IMR-90 (cell line): ENCODE measurements at regions not wholly inside any gene's neighbourhood (a gene's known extent, or its start where the extent isn't known, plus 50 kb on each side); places are given as distances from the start of the nearest gene placed in this dataset.

Experiments used
- ATAC-seq: fragments of 200-7000 bp; cut with Tn5 transposase; 2 replicates; pipeline ENCODE4 v1.9.1; 2020; ENCODE audit warnings: low read depth, mild to moderate bottlenecking, moderate library complexity
- BruUV-seq: library from RNA; stranded (reverse); fragments of 400-500 nt; replicated peaks from 2 replicates; lab custom pipeline; 2021; lab: Mats Ljungman, UMichigan
- CTCF ChIA-PET: fragments of 300-600 bp; formaldehyde crosslinking; extraction: SDS; loops from one replicate; lab custom pipeline; 2021; ENCODE audit warnings: antibody characterized with exemption; lab: Yijun Ruan, JAX
- POLR2A ChIA-PET: fragments of 300-600 bp; sonication (Branson Sonifier 250); formaldehyde crosslinking; loops from one replicate; lab custom pipeline; 2022; ENCODE audit warnings: antibody characterized with exemption; ENCODE audit not compliant: unreplicated experiment; lab: Charles Lee
- DNase-seq: peaks from one replicate; pipeline ENCODE4 v3.0.0; 2013
- H2AFZ ChIP-seq: replicated peaks from 2 replicates; pipeline ENCODE3; 2013; ENCODE audit warnings: low read length, mild to moderate bottlenecking; ENCODE audit not compliant: poor library complexity
- H2AK5ac ChIP-seq: 2 replicates; pipeline ENCODE4 v1.6.1; 2013; ENCODE audit warnings: low read depth, low read length, inconsistent platforms
- H2AK9ac ChIP-seq: replicated peaks from 2 replicates; pipeline ENCODE3; 2013; ENCODE audit warnings: mild to moderate bottlenecking, low read depth, low read length, moderate library complexity; ENCODE audit not compliant: poor library complexity
- H2BK120ac ChIP-seq: 2 replicates; pipeline ENCODE4 v1.6.1; 2013; ENCODE audit warnings: low read depth, low read length, inconsistent platforms
- H2BK15ac ChIP-seq: 3 replicates; pipeline ENCODE4 v1.6.1; 2013; ENCODE audit warnings: low read depth, low read length, inconsistent platforms
- H2BK20ac ChIP-seq: 2 replicates; pipeline ENCODE4 v1.6.1; 2013; ENCODE audit warnings: low read depth, mild to moderate bottlenecking, inconsistent platforms, low read length, moderate library complexity
- H2BK5ac ChIP-seq: 2 replicates; pipeline ENCODE4 v1.6.1; 2013; ENCODE audit warnings: mild to moderate bottlenecking, low read depth, low read length, inconsistent platforms; ENCODE audit not compliant: poor library complexity, severe bottlenecking
- H3K14ac ChIP-seq: replicated peaks from 2 replicates; pipeline ENCODE4 v1.6.1; 2013; ENCODE audit warnings: low read depth, low read length, inconsistent platforms
- H3K18ac ChIP-seq: 2 replicates; pipeline ENCODE4 v1.6.1; 2013; ENCODE audit warnings: low read depth, low read length, control low read depth
- H3K23ac ChIP-seq: 2 replicates; pipeline ENCODE4 v1.6.1; 2013; ENCODE audit warnings: low read depth, low read length, inconsistent platforms
- H3K27ac ChIP-seq: 2 replicates; pipeline ENCODE4 v1.5.1; 2013; ENCODE audit warnings: mild to moderate bottlenecking, control low read depth, low read length; ENCODE audit not compliant: insufficient read depth
- H3K27me3 ChIP-seq: 2 replicates; pipeline ENCODE4 v1.6.1; 2013; ENCODE audit warnings: low read length; ENCODE audit not compliant: control insufficient read depth, insufficient read depth
- H3K36me3 ChIP-seq: 2 replicates; pipeline ENCODE4 v1.6.1; 2013; ENCODE audit warnings: low read length, mixed read lengths; ENCODE audit not compliant: control insufficient read depth, insufficient read depth
- H3K4ac ChIP-seq: 2 replicates; pipeline ENCODE4 v1.6.1; 2013; ENCODE audit warnings: low read depth, low read length, inconsistent platforms
- H3K4me1 ChIP-seq: 2 replicates; pipeline ENCODE4 v1.6.1; 2013; ENCODE audit warnings: low read length, mixed read lengths; ENCODE audit not compliant: control insufficient read depth, insufficient read depth
- H3K4me2 ChIP-seq: 2 replicates; pipeline ENCODE4 v1.6.1; 2013; ENCODE audit warnings: low read depth, mild to moderate bottlenecking, control low read depth, low read length, moderate library complexity
- H3K4me3 ChIP-seq: 2 replicates; pipeline ENCODE4 v1.5.1; 2013; ENCODE audit warnings: low read depth, mild to moderate bottlenecking, control low read depth, low read length, moderate library complexity; ENCODE audit not compliant: insufficient read depth
- H3K56ac ChIP-seq: 2 replicates; pipeline ENCODE4 v1.6.1; 2013; ENCODE audit warnings: low read length, inconsistent platforms; ENCODE audit not compliant: insufficient read depth; ENCODE audit errors: extremely low read depth
- H3K79me1 ChIP-seq, 2 experiments: 2 replicates each; pipeline ENCODE4 v1.6.1; 2013; ENCODE audit warnings: low read length in 2 of 2, inconsistent platforms in 1 of 2, low read depth in 1 of 2
- H3K9ac ChIP-seq: 2 replicates; pipeline ENCODE4 v1.6.1; 2013; ENCODE audit warnings: low read depth, low read length, control low read depth
- H3K9me1 ChIP-seq: 2 replicates; pipeline ENCODE4 v1.6.1; 2013; ENCODE audit warnings: low read length, inconsistent platforms; ENCODE audit not compliant: insufficient read depth
- H3K9me3 ChIP-seq: 2 replicates; pipeline ENCODE4 v1.6.1; 2013; ENCODE audit warnings: low read length; ENCODE audit not compliant: control insufficient read depth, insufficient read depth
- H4K20me1 ChIP-seq: 2 replicates; pipeline ENCODE4 v1.6.1; 2013; ENCODE audit warnings: low read length, inconsistent platforms; ENCODE audit not compliant: insufficient read depth
- H4K5ac ChIP-seq: 2 replicates; pipeline ENCODE4 v1.6.1; 2013; ENCODE audit warnings: mild to moderate bottlenecking, low read depth, low read length, control low read depth
- H4K8ac ChIP-seq, 2 experiments: 2 replicates each; pipeline ENCODE4 v1.6.1; 2013; ENCODE audit warnings: low read depth in 2 of 2, low read length in 2 of 2, control low read depth in 1 of 2, inconsistent platforms in 1 of 2
- H4K91ac ChIP-seq: 2 replicates; pipeline ENCODE4 v1.6.1; 2013; ENCODE audit warnings: low read depth, low read length, inconsistent platforms; ENCODE audit not compliant: insufficient read depth
- BHLHE40 ChIP-seq: fragments of 150-350 bp; IDR thresholded peaks from 2 replicates; pipeline ENCODE4 v1.6.1; 2016; ENCODE audit warnings: mild to moderate bottlenecking, low read depth, low read length
- CEBPB ChIP-seq: IDR thresholded peaks from 2 replicates; pipeline ENCODE4 v1.6.1; 2012; ENCODE audit warnings: low read depth, low read length, improper control_type of control experiment
- CHD1 ChIP-seq: IDR thresholded peaks from 2 replicates; pipeline ENCODE4 v1.6.1; 2012; ENCODE audit warnings: low read depth, low read length, improper control_type of control experiment
- CTCF ChIP-seq: conservative IDR thresholded peaks from 2 replicates; pipeline ENCODE4 v1.5.1; 2012; ENCODE audit warnings: mild to moderate bottlenecking, low read depth, low read length, improper control_type of control experiment
- FOS ChIP-seq: fragments of 150-350 bp; IDR thresholded peaks from 2 replicates; pipeline ENCODE4 v1.6.1; 2016; ENCODE audit warnings: low read depth, low read length
- MAFK ChIP-seq: IDR thresholded peaks from 2 replicates; pipeline ENCODE4 v1.6.1; 2012; ENCODE audit warnings: low read depth, low read length, improper control_type of control experiment
- MAZ ChIP-seq: IDR thresholded peaks from 2 replicates; pipeline ENCODE4 v1.6.1; 2012; ENCODE audit warnings: low read depth, mild to moderate bottlenecking, low read length, improper control_type of control experiment, moderate library complexity, borderline replicate concordance
- MXI1 ChIP-seq: IDR thresholded peaks from 2 replicates; pipeline ENCODE4 v1.6.1; 2012; ENCODE audit warnings: low read depth, mild to moderate bottlenecking, low read length, moderate library complexity, borderline replicate concordance
- NFE2L2 ChIP-seq: fragments of 150-350 bp; IDR thresholded peaks from 2 replicates; pipeline ENCODE4 v1.6.1; 2016; ENCODE audit warnings: low read depth, mild to moderate bottlenecking, low read length
- POLR2A ChIP-seq: IDR thresholded peaks from 2 replicates; pipeline ENCODE4 v1.6.1; 2012; ENCODE audit warnings: mild to moderate bottlenecking, low read depth, low read length
- RAD21 ChIP-seq: IDR thresholded peaks from 2 replicates; pipeline ENCODE4 v1.6.1; 2012; ENCODE audit warnings: low read length, improper control_type of control experiment
- RCOR1 ChIP-seq: IDR thresholded peaks from 2 replicates; pipeline ENCODE4 v1.6.1; 2012; ENCODE audit warnings: mild to moderate bottlenecking, low read length, improper control_type of control experiment; ENCODE audit not compliant: insufficient replicate concordance
- RFX5 ChIP-seq: IDR thresholded peaks from 2 replicates; pipeline ENCODE4 v1.8.0; 2012; ENCODE audit warnings: low read depth, mild to moderate bottlenecking, low read length, moderate library complexity
- SMC3 ChIP-seq: fragments of 150-350 bp; IDR thresholded peaks from 2 replicates; pipeline ENCODE4 v1.6.1; 2016; ENCODE audit warnings: low read depth, mild to moderate bottlenecking, antibody characterized with exemption, low read length, moderate library complexity
- WGBS, 2 experiments: methylation state at CpG; one replicate each; pipeline versions ENCODE4 v1.1.5 to v1.1.7; 2013; ENCODE audit warnings: missing lambda C conversion rate in 2 of 2; ENCODE audit not compliant: insufficient read length in 1 of 2; ENCODE audit errors: extremely low coverage in 2 of 2; 5-methylcytosine and 5-hydroxymethylcytosine counted together
- dilution Hi-C: fragments of 300-500 bp; cut with HindIII; formaldehyde crosslinking; loops from one replicate; pipeline ENCODE4 v1.14.3; 2018; ENCODE audit warnings: low sequenced_read_pairs; ENCODE audit not compliant: unreplicated experiment
- in situ Hi-C: fragments of 300-500 bp; cut with MboI; formaldehyde crosslinking; loops from 3 replicates; pipeline ENCODE4 v1.14.3; 2019; ENCODE audit warnings: low sequenced_read_pairs, inconsistent platforms, mixed read lengths
- intact Hi-C: fragments of 100-400 bp; cut with micrococcal nuclease; formaldehyde crosslinking; loops from 2 replicates; pipeline ENCODE4 v1.10.0; 2022
- TF ChIP-seq, protein P1 (sequence below): fragments of 150-350 bp; IDR thresholded peaks from 2 replicates; pipeline ENCODE4 v1.6.1; 2017; ENCODE audit warnings: mild to moderate bottlenecking, antibody characterized with exemption, low read length, low read depth
- TF ChIP-seq, protein P2 (sequence below): fragments of 150-350 bp; IDR thresholded peaks from 2 replicates; pipeline ENCODE4 v1.6.1; 2016; ENCODE audit warnings: low read depth, mild to moderate bottlenecking, low read length, moderate library complexity, borderline replicate concordance

GRCh38 chr10:47241256-47241655, 58.7 kb upstream of the GDF10 start:
- in situ Hi-C loops (no loop called here), dilution Hi-C loops (no loop called here), intact Hi-C loops (no loop called here)
- Histone ChIP-seq H2AK9ac (no peak overlapping the region), H3K36me3 (no peaks in the 10 kb centered on the region), H4K8ac (no peak overlapping the region), H3K27ac (no peak overlapping the region), H3K4me1 (no peaks in the 10 kb centered on the region), H2AFZ (no peak overlapping the region), H3K4me2 (no peak overlapping the region), H2BK15ac (no peak overlapping the region), H3K79me1 (no peaks in the 10 kb centered on the region), H3K4ac (no peak overlapping the region), H3K18ac (no peak overlapping the region), H3K9me3 (no peaks in the 10 kb centered on the region), H3K56ac (no peak overlapping the region), H3K23ac (no peak overlapping the region), H3K9me1 (no peaks in the 10 kb centered on the region), H2AK5ac (no peak overlapping the region), H2BK120ac (no peak overlapping the region), H4K91ac (no peak overlapping the region), H2BK5ac (no peak overlapping the region), H3K14ac (no peak overlapping the region), H4K5ac (no peak overlapping the region), H3K27me3 (peaks cover 25% of the 10 kb centered on the region), H2BK20ac (no peak overlapping the region), H4K20me1 (no peaks in the 10 kb centered on the region), H3K4me3 (no peak overlapping the region), H3K9ac (no peak overlapping the region)
- ChIA-PET CTCF (no interaction called here), POLR2A (no interaction called here)
- ATAC-seq (no peak), DNase-seq (no peak)
- TF ChIP-seq MAZ (no peak), BHLHE40 (no peak), NFE2L2 (no peak), MAFK (no peak), RCOR1 (no peak), CHD1 (no peak), CEBPB (no peak), CTCF (no peak), RFX5 (no peak), MXI1 (no peak), POLR2A (no peak), SMC3 (no peak), RAD21 (no peak), FOS (no peak)
- TF ChIP-seq, protein P1, sequence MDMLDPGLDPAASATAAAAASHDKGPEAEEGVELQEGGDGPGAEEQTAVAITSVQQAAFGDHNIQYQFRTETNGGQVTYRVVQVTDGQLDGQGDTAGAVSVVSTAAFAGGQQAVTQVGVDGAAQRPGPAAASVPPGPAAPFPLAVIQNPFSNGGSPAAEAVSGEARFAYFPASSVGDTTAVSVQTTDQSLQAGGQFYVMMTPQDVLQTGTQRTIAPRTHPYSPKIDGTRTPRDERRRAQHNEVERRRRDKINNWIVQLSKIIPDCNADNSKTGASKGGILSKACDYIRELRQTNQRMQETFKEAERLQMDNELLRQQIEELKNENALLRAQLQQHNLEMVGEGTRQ: no peak
- TF ChIP-seq, protein P2, sequence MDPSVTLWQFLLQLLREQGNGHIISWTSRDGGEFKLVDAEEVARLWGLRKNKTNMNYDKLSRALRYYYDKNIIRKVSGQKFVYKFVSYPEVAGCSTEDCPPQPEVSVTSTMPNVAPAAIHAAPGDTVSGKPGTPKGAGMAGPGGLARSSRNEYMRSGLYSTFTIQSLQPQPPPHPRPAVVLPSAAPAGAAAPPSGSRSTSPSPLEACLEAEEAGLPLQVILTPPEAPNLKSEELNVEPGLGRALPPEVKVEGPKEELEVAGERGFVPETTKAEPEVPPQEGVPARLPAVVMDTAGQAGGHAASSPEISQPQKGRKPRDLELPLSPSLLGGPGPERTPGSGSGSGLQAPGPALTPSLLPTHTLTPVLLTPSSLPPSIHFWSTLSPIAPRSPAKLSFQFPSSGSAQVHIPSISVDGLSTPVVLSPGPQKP: no peak
- no TSS peak for BruUV-seq
- WGBS, 2 experiments: no CpG with 5 or more reads among the region's 2 CpGs
